GM19455 (cell line): ENCODE measurements at regions not wholly inside any gene's neighbourhood (a gene's known extent, or its start where the extent isn't known, plus 50 kb on each side); places are given as distances from the start of the nearest gene placed in this dataset.

ENCODE experiments used
- ATAC-seq: cut with Tn5 transposase; IDR thresholded peaks from one replicate; pipeline ENCODE4 v1.9.1; 2021; ENCODE audit not compliant: unreplicated experiment

GRCh38 chr18:30106356-30106755 is 936.2 kb downstream of the DSC3 start:
- no peak for ATAC-seq

DNA sequence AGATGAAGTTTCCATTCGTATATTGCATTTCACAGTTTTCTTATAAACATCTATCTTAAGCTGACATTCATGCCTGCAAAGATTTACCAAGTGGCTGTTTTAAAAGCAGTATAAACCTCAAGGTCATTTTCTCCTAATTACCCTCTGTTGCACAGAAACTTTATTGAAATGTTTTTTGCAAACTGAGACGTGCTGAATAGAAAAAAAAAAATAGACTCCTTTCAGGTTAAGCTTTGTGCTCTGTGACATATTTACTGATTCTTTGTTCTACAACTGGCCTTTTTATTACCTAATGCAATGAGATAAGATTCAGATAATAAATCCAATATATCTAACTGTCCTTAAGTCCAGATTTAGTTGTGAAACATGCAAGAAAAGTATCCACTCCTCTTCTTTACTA is 938.7 kb downstream of the DSC3 start:
- ATAC-seq = no peak

DNA sequence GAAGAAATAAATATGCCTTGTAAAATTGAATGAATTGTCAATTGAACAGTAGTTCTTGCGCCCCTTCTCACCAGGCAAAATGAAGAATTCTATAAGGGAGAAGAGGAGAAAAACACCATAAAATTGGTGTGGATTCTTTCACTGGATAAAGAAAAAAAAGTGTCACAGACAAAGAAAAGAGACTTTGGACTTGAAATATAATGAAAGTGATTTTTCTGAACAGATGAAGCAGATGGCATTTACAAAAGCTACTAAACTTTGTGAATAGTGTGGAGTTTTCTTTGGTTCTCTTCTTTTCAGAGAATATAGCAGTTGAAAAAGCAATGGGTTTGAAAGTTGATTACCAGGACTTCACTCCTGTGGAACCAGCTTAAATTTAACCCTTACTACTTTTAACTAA is 945.7 kb downstream of the DSC3 start:
- no peak for ATAC-seq

DNA sequence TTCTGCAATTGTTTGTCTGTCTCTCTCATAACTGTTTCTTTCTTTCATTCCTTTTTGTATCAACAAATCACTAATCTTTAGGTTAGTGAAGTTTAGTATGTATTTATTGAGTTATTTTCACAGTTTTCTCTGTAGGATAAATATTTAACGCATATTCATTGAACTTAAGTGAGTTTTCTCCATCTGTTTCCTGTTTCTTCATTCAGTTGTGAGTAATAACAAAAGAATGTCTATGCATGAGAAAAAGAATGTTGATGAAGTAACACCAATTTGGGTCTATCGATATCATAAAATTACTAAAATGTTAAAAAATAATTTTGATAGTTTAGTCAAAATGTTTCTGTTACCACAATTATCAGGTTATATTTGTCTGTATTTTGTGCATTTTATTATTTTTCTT is 948.0 kb downstream of the DSC3 start:
- ATAC-seq = no peak

- no peak for ATAC-seq
Measured at GRCh38 chr18:30093376-30093775, 949.2 kb downstream of the DSC3 start.

- no peak for ATAC-seq
Measured at GRCh38 chr18:30088238-30089015, 954.1 kb downstream of the DSC3 start.

DNA sequence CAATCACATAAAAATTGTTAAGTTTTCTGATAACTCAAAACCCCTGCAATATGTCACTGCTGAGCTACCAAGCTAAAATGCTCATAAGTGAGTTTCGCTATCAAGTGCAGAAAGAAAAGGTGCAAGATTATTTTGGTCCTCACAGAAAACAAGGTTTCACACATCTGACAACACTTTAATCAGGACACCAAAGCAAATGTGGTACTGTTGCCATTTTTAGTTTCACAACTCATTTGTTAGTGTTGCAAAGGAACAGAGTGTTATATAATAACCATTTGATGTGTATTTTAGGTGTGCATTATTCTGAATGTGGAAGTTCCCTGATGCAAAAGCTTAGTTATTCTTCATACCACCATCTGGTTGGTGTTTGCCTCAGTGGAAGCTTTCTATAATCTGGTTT is 956.2 kb downstream of the DSC3 start:
- ATAC-seq = no peak

DNA sequence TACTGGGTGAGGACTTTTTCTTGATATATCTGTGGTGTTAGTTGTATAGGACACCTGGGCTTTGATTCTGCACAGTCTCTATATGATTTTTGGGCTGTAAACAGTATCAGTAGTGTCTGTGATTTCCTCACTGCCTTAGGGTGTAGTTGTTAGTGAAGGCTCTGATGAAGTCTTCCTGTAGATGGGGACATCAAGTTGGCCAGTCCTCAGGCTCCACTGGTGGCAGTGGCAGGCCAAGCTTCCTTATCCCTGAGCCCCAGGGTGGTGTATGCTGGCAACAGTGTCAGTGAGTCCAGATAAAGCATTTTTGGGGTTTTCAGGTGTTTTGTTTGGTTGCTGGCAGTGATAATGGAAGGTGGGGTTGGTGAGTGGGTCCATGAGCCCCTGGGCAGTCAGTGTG is 961.4 kb downstream of the DSC3 start:
- no peak for ATAC-seq

- no peak for ATAC-seq
Measured at GRCh38 chr18:30072609-30073385, 969.7 kb downstream of the DSC3 start.

DNA sequence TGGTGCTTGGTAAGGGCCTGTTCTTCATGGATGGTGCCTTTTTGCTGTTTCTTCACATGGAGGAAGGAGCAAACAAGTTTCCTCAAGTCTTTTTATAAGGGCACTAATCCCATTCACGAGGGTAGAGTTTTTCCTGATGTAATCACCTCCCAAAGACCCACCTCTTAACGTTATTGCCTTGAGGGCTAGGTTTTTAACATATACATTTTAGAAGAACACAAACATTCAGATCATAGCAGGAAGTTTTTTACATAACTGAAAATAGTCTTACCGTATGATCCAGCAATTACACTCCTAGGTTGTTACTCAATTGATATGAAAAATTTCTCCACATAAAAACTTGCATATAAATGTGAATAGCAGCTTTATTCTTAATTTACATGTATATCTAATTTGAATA is 976.3 kb downstream of the DSC3 start:
- no peak for ATAC-seq

DNA sequence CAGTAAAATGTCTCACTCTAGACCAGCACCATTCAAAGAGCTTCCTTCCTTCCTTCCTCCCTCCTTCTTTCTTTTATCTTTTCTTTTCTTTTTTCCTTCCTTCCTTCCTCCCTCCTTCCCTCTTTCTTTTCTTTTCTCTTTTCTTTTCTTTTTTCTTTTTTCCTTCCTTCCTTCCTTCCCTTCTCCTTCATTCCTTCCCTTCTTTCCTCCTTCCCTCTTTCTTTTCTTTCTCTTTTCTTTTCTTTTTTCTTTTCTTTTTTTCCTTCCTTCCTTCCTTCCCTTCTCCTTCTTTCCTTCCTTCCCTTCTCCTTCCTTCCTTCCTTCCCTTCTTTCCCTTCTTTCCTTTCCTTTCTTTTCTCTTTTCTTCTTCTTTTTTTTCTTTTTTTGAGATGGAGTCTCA is 985.1 kb downstream of the DSC3 start:
- no peak for ATAC-seq

DNA sequence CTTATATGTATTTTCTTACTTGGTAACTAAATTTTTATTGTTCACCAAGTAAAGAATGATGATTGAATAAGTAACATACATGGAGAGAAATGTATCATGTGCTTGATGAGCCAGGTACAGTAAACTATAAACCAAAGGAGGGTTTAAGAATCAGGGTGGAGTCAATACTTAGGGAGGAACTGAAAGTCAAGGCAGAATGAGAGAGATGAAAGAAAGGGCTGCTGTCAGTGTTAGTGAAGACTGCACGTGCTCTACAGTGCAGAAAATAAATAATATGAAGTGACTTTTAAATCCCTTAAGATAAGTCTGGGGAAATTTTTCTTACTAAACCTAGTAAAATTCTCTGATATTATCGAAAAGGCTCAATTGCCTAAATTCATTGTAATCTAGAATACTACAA is 986.0 kb downstream of the DSC3 start:
- no peak for ATAC-seq

DNA sequence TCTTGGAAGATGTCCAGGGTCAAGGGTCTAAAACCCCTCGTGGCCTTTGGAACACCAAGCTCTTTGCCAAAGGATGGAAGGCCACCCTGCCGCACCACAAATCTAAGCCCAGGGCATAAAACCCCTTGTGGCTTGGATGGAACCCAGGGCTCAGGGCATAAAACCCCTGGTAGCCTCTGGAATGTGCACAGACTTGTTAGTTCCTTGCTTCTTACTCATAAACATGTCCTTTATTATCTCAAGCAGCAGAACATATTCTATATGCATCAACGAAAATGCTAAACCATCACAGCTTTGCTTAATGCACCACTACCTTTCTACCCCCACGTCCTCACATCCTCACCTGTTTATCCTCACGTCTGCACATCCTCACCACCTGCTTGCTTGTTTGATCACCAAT is 998.0 kb downstream of the DSC3 start:
- ATAC-seq = no peak

GRCh38 chr18:30039201-30039600 is 1003.3 kb downstream of the DSC3 start:
- ATAC-seq = no peak

DNA sequence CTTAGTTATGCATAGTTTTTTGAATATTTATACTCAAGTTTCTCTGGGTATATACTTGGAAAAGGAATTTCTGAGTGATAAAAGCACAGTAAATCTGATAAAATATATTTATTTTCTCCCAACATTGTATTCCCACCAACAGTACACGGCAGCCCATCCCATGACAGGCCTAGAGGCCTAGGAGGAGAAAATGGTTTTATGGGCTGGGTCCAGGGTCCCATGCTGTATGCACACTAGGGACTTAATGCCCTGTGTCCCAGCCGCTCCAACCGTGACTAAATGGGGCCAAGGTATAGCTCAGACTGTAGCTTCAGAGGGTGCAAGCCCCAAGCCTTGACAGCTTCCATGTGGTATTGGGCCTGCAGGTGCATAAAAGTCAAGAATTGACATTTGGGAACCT is 1007.7 kb downstream of the DSC3 start:
- no peak for ATAC-seq

DNA sequence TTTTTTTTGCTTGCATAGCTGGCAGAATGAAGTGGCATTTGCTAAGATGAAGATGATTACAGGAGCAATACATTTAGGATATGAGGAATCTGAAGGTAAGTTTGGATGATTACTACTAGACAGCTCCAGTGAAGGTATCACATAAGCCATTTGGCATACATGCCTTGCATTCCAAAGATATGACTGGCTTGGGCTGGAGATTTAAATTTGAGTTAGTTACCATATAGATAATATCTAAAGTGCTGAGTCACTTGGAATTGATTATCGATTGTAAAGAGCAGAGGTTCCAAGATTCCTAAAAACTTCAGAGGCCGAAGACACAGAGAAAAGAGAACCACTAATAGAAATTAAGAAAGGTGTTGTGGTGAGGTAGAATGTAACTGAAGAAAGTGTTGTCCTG is 1026.4 kb downstream of the DSC3 start:
- ATAC-seq = no peak

- ATAC-seq = no peak
Measured at GRCh38 chr18:30004965-30005364, 1037.6 kb downstream of the DSC3 start.

DNA sequence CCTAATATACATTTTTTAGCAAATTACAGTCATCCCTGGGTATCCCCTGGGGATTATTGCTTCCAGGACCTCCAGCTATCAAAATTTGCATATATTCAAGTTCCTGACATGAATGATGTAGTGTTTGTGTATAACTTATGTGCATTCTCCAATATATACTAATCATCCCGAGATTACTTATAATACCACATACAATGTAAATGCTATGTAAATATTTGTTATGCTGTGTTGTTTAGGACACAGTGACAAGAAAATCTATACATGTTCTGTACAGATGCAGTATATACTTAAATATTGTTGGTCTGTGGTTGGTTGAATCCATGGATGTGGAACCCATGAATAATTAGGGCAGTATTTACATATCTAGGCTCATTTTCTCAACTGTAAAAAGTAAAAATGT is 1060.3 kb downstream of the DSC3 start:
- ATAC-seq = no peak

GRCh38 chr18:29979881-29980280 is 1062.7 kb downstream of the DSC3 start:
- ATAC-seq = no peak

DNA sequence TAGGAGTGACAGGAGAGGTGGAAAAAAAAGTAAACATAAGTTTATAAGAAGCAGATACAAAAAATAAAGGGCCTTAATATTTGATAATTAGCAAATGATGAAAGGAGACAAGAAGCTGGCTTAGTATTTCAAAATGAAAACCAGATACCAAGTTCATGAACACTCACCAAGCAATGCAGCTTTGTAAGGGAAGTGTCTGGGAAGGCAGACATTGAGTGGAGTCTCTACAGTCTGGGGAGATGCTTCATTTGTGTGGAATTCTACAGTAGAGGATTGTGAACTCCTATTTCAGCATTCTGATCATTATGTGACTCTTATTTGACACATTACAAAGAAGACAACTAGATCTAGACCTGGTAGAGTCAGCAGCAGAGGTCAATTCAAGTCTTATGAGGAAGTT is 1072.7 kb downstream of the DSC3 start:
- ATAC-seq = no peak

- ATAC-seq = no peak
Measured at GRCh38 chr18:29962579-29962978, 1080.0 kb downstream of the DSC3 start.

- ATAC-seq = no peak
Measured at GRCh38 chr18:29960539-29960938, 1082.0 kb downstream of the DSC3 start.

GRCh38 chr18:29930231-29930630 is 1112.3 kb downstream of the DSC3 start:
- no peak for ATAC-seq
